WERI-Rb-1 (cell line): ENCODE measurements at regions not wholly inside any gene's neighbourhood (a gene's known extent, or its start where the extent isn't known, plus 50 kb on each side); places are given as distances from the start of the nearest gene placed in this dataset.
"Not testable (repeated sequence)": the region's sequence is repeated elsewhere in the genome, so short reads cannot be mapped to it uniquely, and the experiment has no call there.

Experiments
- DNase-seq: peaks from one replicate; pipeline ENCODE4 v3.0.0-alpha.2; 2020
- H3K27ac ChIP-seq: fragments of 250-450 bp; sonication (Bioruptor Pico); 2 replicates; pipeline ENCODE4 v1.5.1; 2020; ENCODE audit warnings: mild to moderate bottlenecking, moderate library complexity
- H3K27me3 ChIP-seq: fragments of 250-450 bp; sonication (Bioruptor Pico); 2 replicates; pipeline ENCODE4 v1.5.1; 2021; ENCODE audit warnings: mild to moderate bottlenecking, low read depth, moderate library complexity; ENCODE audit not compliant: insufficient read depth, severe bottlenecking
- H3K36me3 ChIP-seq: fragments of 250-450 bp; sonication (Bioruptor Pico); 2 replicates; pipeline ENCODE4 v1.5.1; 2020; ENCODE audit warnings: mild to moderate bottlenecking, moderate library complexity
- H3K4me3 ChIP-seq: 2 replicates; pipeline ENCODE4 v1.5.1; 2011; ENCODE audit warnings: low read depth, mild to moderate bottlenecking, control low read depth, low read length
- H3K9me3 ChIP-seq: fragments of 250-450 bp; sonication (Bioruptor Pico); 2 replicates; pipeline ENCODE4 v1.5.1; 2021; ENCODE audit warnings: mild to moderate bottlenecking, moderate library complexity; ENCODE audit not compliant: severe bottlenecking
- TF ChIP-seq, protein P1 (sequence below): IDR thresholded peaks from 2 replicates; pipeline ENCODE4 v1.5.1; 2011; ENCODE audit warnings: low read depth, mild to moderate bottlenecking, control low read depth, inconsistent platforms, low read length

DNA sequence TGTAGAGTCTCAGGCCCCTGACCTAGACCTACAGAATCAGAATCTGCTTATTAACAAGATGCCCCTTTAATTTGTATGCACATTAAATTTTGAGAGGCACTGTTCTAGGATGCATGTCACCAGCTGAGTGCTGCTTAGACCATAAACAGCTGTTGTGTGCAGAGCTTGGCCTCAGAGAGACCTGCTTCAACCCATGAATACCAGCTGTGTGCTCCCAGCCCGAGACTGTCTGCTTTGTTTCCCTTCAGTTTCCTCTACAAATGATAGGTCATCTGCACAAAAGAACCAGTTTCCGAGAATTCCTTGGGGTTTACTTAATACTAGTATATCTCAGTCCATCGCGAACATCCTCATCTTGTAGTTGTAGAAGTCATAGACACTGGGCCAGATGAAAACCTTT lies 158.5 kb upstream of the PFN2 start:
- TF ChIP-seq, protein P1, sequence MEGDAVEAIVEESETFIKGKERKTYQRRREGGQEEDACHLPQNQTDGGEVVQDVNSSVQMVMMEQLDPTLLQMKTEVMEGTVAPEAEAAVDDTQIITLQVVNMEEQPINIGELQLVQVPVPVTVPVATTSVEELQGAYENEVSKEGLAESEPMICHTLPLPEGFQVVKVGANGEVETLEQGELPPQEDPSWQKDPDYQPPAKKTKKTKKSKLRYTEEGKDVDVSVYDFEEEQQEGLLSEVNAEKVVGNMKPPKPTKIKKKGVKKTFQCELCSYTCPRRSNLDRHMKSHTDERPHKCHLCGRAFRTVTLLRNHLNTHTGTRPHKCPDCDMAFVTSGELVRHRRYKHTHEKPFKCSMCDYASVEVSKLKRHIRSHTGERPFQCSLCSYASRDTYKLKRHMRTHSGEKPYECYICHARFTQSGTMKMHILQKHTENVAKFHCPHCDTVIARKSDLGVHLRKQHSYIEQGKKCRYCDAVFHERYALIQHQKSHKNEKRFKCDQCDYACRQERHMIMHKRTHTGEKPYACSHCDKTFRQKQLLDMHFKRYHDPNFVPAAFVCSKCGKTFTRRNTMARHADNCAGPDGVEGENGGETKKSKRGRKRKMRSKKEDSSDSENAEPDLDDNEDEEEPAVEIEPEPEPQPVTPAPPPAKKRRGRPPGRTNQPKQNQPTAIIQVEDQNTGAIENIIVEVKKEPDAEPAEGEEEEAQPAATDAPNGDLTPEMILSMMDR, result no peak
- Histone ChIP-seq H3K9me3 (no peaks in the 10 kb centered on the region), H3K4me3 (no peak overlapping the region), H3K27me3 (no peaks in the 10 kb centered on the region), H3K27ac (no peak overlapping the region), H3K36me3 (no peaks in the 10 kb centered on the region)
- no peak for DNase-seq

DNA sequence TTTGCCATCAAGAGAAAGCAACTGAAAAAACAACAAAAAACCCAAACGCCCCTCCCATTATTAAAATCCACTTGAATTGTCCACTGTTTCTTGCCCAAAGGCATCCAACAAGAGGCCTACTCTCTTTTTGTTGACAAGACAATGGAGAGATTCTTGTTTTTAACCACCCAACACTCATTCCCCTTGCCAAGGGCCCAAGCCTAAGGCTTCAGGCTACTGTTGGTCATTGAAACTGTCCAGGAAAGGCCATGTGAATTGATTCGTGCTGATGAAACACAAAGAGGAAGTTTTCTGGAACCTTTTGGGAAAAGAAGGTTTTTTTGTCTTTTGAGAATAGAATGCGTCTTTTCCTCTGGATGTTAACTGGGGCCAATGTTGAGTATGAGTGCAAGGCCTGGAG lies 157.4 kb upstream of the PFN2 start:
- Histone ChIP-seq H3K4me3 (no peak overlapping the region), H3K36me3 (no peaks in the 10 kb centered on the region), H3K27me3 (no peaks in the 10 kb centered on the region), H3K27ac (no peak overlapping the region), H3K9me3 (no peaks in the 10 kb centered on the region)
- TF ChIP-seq, protein P1, result no peak
- DNase-seq, result no peak

GRCh38 chr3:150127011-150127490 lies 156.4 kb upstream of the PFN2 start:
- no peaks in the 10 kb centered on the region for H3K36me3 ChIP-seq
- H3K27ac ChIP-seq, result no peak overlapping the region
- DNase-seq, result no peak
- H3K4me3 ChIP-seq, result no peak overlapping the region
- TF ChIP-seq, protein P1, result no peak
- no peaks in the 10 kb centered on the region for H3K9me3 ChIP-seq
- no peaks in the 10 kb centered on the region for H3K27me3 ChIP-seq

DNA sequence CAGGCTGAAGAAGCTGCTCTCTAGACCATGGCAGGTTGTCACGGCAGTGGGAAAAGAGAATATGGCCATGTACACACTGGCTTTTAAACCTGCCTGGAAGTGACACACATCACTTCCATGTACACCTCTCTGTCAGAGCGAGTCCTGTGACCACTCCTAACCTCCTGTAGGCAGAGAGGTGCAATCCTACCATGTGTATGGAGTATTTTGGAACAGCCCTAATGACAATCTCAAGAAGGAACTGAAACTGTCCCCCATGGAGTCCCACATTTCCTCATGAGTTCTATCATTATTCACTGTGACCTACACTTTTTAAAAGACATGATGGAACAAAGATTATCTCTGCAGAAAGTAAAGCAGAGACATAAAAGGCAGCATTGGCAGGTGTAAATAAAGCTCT lies 153.4 kb upstream of the PFN2 start:
- Histone ChIP-seq H3K9me3 (no peaks in the 10 kb centered on the region), H3K4me3 (no peak overlapping the region), H3K27ac (no peak overlapping the region), H3K27me3 (no peaks in the 10 kb centered on the region), H3K36me3 (no peaks in the 10 kb centered on the region)
- DNase-seq, result no peak
- TF ChIP-seq, protein P1, result no peak

DNA sequence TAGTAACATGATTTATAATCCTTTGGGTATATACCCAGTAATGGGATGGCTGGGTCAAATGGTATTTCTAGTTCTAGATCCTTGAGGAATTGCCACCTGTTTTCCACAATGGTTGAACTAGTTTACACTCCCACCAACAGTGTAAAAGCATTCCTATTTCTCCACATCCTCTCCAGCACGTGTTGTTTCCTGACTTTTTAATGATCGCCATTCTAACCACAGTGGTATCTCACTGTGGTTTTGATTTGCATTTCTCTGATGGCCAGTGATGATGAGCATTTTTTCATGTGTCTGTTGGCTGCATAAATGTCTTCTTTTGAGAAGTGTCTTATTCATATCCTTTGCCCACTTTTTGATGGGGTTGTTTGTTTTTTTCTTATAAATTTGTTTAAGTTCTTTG lies 152.6 kb upstream of the PFN2 start:
- not testable (repeated sequence) for H3K27me3 ChIP-seq, H3K4me3 ChIP-seq, H3K36me3 ChIP-seq, DNase-seq, H3K27ac ChIP-seq, H3K9me3 ChIP-seq

DNA sequence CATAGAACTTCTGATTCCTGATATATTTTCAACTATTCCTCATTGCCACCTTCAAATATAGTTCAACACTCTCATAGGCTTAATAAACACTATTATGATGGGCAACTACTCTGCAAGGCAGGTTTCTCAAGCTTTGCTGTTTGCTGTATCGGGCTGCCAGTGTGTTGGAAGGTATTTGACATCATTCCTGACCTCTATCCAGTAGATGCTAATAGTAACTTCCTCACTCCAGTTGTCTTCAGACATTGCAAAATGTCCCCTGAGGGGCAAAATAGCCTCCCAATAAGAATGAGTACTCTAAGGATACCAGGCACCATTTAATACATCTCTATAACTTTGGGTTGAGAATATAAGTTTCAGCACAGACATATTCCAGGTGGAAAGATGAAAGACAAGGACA lies 147.5 kb upstream of the PFN2 start:
- no peaks in the 10 kb centered on the region for H3K36me3 ChIP-seq
- DNase-seq, result no peak
- no peaks in the 10 kb centered on the region for H3K9me3 ChIP-seq
- no peaks in the 10 kb centered on the region for H3K27me3 ChIP-seq
- H3K4me3 ChIP-seq, result no peak overlapping the region
- no peak overlapping the region for H3K27ac ChIP-seq
- TF ChIP-seq, protein P1, result no peak
